HG03439 (cell line): ENCODE measurements at regions not wholly inside any gene's neighbourhood (a gene's known extent, or its start where the extent isn't known, plus 50 kb on each side); places are given as distances from the start of the nearest gene placed in this dataset.
"Not testable (repeated sequence)": the region's sequence is repeated elsewhere in the genome, so short reads cannot be mapped to it uniquely, and the experiment has no call there.

Experiments
- ATAC-seq: cut with Tn5 transposase; IDR thresholded peaks from one replicate; pipeline ENCODE4 v1.9.1; 2021; ENCODE audit warnings: mild to moderate bottlenecking, moderate library complexity; ENCODE audit not compliant: unreplicated experiment

DNA sequence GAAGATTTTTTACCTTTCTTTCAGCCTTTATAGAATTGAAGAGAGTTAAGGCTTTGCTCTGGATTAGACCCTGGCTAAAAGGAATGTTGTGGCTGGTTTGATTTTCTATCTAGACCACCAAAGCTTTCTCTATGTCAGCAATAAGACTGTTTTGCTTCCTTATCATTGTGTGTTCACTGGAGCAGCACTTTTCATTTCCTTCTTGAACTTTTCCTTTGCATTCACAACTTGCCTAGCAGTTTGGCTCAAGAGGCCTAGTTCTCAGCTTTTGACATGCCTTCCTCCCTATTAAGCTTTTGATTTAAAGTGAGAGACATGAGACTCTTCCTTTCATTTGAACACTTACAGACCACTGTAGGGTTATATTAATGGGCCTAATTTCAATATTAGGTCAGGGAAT is 64.1 kb upstream of the USP15 start:
- ATAC-seq: no peak

DNA sequence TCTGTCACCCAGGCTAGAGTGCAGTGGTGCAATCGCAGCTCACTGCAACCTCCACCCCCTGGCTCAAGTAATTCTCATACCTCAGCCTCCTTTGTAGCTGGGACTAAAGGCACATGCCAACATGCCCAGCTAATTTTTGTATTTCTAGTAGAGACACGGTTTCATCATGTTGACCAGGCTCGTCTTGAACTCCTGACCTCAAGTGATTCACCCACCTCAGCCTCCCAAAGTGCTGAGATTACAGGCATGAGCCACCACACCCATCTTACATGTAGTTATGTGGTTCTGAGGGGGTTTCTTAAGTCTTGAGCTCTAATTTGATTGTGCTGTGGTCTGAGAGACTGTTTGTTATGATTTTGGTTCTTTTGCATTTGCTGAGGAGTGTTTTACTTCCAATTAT is 57.3 kb upstream of the USP15 start:
- not testable (repeated sequence) for ATAC-seq

DNA sequence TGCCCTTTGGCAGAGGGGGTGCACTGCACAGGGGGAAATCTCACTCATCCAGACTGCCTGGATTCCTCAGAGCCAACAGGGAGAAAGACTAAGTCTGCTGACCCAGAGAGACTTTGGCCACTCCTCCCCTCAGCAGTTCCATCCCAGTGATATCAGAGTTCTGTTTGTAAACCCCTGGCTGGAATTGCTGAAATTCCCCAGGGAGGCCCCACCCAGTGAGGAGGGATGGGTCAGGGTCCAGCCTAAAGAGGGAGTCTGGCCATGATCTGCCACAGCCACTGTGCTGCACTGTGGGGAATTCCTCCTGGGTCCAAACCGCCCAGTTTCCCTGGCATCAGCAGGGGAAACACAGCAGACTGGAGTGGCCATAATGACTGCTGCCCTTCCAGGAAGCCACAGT is 54.9 kb upstream of the USP15 start:
- ATAC-seq: no peak

DNA sequence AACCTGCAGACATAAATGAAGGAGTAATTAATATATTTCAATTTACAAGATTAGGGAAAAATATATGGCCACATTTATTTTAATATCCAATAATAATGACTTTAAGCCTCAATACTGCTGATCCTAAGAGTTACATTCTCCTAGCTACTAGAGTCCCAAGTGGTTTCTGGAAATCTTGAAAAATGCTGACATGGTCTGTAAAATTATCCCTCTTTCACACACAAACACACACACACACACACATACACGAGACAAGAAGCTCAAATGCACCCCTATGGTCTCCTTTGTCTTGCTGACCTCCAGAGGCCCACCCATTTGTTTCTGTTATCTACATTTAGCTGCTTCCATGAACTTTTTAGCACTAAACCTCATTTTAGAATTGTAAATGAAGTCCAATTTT is 53.0 kb upstream of the USP15 start:
- ATAC-seq: no peak
